Panc1 (cell line): ENCODE measurements at regions not wholly inside any gene's neighbourhood (a gene's known extent, or its start where the extent isn't known, plus 50 kb on each side); places are given as distances from the start of the nearest gene placed in this dataset.

Experiments
- ATAC-seq: fragments of 200-7000 bp; cut with Tn5 transposase; 2 replicates; pipeline ENCODE4 v1.9.1; 2020; ENCODE audit warnings: mild to moderate bottlenecking, moderate library complexity
- BruUV-seq: library from RNA; stranded (reverse); fragments of 400-500 nt; replicated peaks from 2 replicates; lab custom pipeline; 2021; lab: Mats Ljungman, UMichigan
- CTCF ChIA-PET: fragments of 300-600 bp; sonication (Branson Sonifier 250); formaldehyde crosslinking; loops from one replicate; lab custom pipeline; 2022; ENCODE audit warnings: antibody characterized with exemption; lab: Charles Lee
- POLR2A ChIA-PET: fragments of 300-600 bp; sonication (Branson Sonifier 250); formaldehyde crosslinking; loops from one replicate; lab custom pipeline; 2022; ENCODE audit warnings: antibody characterized with exemption; lab: Charles Lee
- DNase-seq: peaks from one replicate; pipeline ENCODE4 v3.0.0-alpha.2; 2010; ENCODE audit warnings: low read depth, low spot score
- H3K27ac ChIP-seq: 2 replicates; pipeline ENCODE4 v1.5.1; 2011; ENCODE audit warnings: mild to moderate bottlenecking, low read length, inconsistent platforms
- H3K27me3 ChIP-seq: fragments of 200-500 bp; sonication (Bioruptor generic); 2 replicates; pipeline ENCODE4 v1.6.0; 2014; ENCODE audit warnings: low read length, inconsistent platforms; ENCODE audit not compliant: control insufficient read depth, insufficient read depth
- H3K36me3 ChIP-seq: fragments of 200-500 bp; sonication (Bioruptor generic); 2 replicates; pipeline ENCODE4 v1.5.1; 2014; ENCODE audit warnings: inconsistent platforms, mild to moderate bottlenecking, low read length, moderate library complexity; ENCODE audit not compliant: control insufficient read depth, insufficient read depth
- H3K4me1 ChIP-seq: 2 replicates; pipeline ENCODE4 v1.5.1; 2011; ENCODE audit warnings: inconsistent platforms, mild to moderate bottlenecking, low read length, moderate library complexity; ENCODE audit not compliant: control insufficient read depth, insufficient read depth
- H3K4me3 ChIP-seq, 2 experiments: 2 replicates each; pipeline ENCODE4 v1.5.1; 2011 to 2012; ENCODE audit warnings: low read depth in 2 of 2, low read length in 2 of 2, mild to moderate bottlenecking in 2 of 2, inconsistent platforms in 1 of 2, moderate library complexity in 1 of 2
- H3K9me3 ChIP-seq: fragments of 200-500 bp; sonication (Bioruptor generic); 2 replicates; pipeline ENCODE4 v1.5.1; 2014; ENCODE audit warnings: low read depth, mild to moderate bottlenecking, inconsistent platforms, low read length, moderate library complexity; ENCODE audit not compliant: control insufficient read depth, insufficient read depth
- POLR2AphosphoS5 ChIP-seq: IDR thresholded peaks from 2 replicates; pipeline ENCODE4 v1.6.1; 2012; ENCODE audit warnings: mild to moderate bottlenecking, low read depth, low read length, moderate library complexity
- SIN3A ChIP-seq: IDR thresholded peaks from 2 replicates; pipeline ENCODE4 v1.6.1; 2012; ENCODE audit warnings: low read depth, mild to moderate bottlenecking, low read length, moderate library complexity, borderline replicate concordance; ENCODE audit not compliant: insufficient read depth
- TCF7L2 ChIP-seq: IDR thresholded peaks from 2 replicates; pipeline ENCODE4 v1.6.1; 2011; ENCODE audit warnings: mild to moderate bottlenecking, low read depth, low read length, inconsistent platforms
- in situ Hi-C: cut with HindIII; loops from 2 replicates; pipeline ENCODE4 v1.10.0; 2016; ENCODE audit warnings: low sequenced_read_pairs, low pct_unique_long_range_greater_than_20kb
- intact Hi-C: fragments of 100-400 bp; cut with micrococcal nuclease; formaldehyde crosslinking; loops from one replicate; pipeline ENCODE4 v1.10.0; 2022; ENCODE audit not compliant: unreplicated experiment
- TF ChIP-seq, protein P1 (sequence below), 2 experiments: IDR thresholded peaks; 2 replicates each; pipeline ENCODE4 v1.6.1; 2011 to 2012; ENCODE audit warnings: low read depth in 2 of 2, control low read depth in 1 of 2, low read length in 1 of 2, mild to moderate bottlenecking in 1 of 2, moderate library complexity in 1 of 2; ENCODE audit not compliant: insufficient read depth in 1 of 2
- TF ChIP-seq, protein P2 (sequence below): fragments of 450-650 bp; IDR thresholded peaks from 2 replicates; pipeline ENCODE4 v1.5.1; 2017; ENCODE audit warnings: mild to moderate bottlenecking

DNA sequence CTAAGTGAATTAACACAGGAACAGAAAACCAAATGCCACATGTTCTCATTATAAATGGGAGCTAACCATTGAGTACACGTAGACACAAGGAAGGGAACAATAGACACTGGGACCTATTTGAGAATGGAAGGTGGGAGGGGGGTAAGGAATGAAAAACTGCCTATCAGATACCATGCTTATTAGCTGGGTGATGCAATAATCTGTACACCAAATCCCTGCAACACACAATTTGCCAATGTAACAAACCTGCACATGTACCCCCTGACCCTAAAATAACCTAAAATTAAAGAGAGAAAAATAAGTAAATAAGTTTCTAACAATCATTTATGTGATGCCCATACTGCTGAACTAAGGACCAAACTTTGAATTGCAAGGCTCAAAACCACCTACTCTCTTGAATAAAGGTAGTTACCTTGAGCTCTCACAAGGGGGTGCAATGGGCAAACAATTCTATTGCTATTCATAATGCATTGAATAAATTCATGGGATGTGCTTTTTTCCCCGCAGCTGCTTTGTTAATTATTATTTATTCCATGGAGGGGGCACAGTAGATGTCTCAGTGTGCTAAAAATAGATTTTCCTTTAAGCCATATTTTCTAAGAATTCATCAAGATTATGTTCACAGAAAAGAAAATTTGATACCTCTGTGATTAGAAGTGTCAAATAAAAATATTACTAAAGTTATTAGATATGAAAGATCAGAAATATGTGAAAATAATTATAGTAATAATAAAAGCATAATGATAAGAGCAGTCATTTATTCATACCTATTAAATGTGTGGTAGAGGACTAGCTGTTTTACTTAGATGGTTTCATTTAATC lies 76.2 kb upstream of the PTPN3 start:
- in situ Hi-C loops = no loop called here

DNA sequence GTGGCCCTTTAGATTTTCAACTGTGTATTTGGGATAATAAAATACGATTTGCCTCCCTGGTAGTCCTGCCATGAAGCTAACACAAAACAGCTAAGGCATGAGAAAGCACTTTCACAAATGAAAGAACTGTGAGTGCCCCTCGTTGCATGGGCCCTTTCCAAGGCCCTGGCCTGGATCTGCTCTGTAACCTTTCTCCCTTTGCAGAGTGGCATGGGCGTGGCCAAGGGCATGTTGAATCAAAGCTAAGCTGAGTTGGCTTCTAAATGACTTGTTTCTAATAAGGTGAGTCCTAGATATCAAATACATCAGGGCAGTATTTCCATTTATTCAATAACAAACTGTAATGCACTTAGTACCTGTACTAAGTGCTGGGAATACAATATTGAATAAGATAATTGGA lies 78.7 kb upstream of the PTPN3 start:
- Histone ChIP-seq H3K9me3 (no peaks in the 10 kb centered on the region), H3K27ac (no peak overlapping the region), H3K36me3 (no peaks in the 10 kb centered on the region), H3K4me1 (no peaks in the 10 kb centered on the region), H3K4me3 (no peak overlapping the region), H3K27me3 (no peaks in the 10 kb centered on the region)
- in situ Hi-C loops (no loop called here), intact Hi-C loops (loop anchor here (5.0 to 10.0 kb wide), 4 partner anchors 241 to 2002 kb away; no protein-coding TSS in a partner anchor)
- BruUV-seq = no TSS peak
- ChIA-PET CTCF (no interaction called here), POLR2A (no interaction called here)
- no peak for DNase-seq
- TF ChIP-seq SIN3A = no peak
- TF ChIP-seq, protein P1, sequence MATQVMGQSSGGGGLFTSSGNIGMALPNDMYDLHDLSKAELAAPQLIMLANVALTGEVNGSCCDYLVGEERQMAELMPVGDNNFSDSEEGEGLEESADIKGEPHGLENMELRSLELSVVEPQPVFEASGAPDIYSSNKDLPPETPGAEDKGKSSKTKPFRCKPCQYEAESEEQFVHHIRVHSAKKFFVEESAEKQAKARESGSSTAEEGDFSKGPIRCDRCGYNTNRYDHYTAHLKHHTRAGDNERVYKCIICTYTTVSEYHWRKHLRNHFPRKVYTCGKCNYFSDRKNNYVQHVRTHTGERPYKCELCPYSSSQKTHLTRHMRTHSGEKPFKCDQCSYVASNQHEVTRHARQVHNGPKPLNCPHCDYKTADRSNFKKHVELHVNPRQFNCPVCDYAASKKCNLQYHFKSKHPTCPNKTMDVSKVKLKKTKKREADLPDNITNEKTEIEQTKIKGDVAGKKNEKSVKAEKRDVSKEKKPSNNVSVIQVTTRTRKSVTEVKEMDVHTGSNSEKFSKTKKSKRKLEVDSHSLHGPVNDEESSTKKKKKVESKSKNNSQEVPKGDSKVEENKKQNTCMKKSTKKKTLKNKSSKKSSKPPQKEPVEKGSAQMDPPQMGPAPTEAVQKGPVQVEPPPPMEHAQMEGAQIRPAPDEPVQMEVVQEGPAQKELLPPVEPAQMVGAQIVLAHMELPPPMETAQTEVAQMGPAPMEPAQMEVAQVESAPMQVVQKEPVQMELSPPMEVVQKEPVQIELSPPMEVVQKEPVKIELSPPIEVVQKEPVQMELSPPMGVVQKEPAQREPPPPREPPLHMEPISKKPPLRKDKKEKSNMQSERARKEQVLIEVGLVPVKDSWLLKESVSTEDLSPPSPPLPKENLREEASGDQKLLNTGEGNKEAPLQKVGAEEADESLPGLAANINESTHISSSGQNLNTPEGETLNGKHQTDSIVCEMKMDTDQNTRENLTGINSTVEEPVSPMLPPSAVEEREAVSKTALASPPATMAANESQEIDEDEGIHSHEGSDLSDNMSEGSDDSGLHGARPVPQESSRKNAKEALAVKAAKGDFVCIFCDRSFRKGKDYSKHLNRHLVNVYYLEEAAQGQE (IDR thresholded peaks at IDR 0.05; ENCODE audit: insufficient read depth in 1 of 2, low read depth in 2 of 2, low read length in 1 of 2) = no peak
- no peak for TF ChIP-seq POLR2AphosphoS5
- no peak for TF ChIP-seq TCF7L2
- no peak for ATAC-seq

More for the DNA sequence above, 76.2 kb upstream of the PTPN3 start:
- no peaks in the 10 kb centered on the region for H3K36me3 ChIP-seq
- no peaks in the 10 kb centered on the region for H3K9me3 ChIP-seq
- ChIA-PET CTCF (no interaction called here), POLR2A (no interaction called here)
- H3K4me1 ChIP-seq = no peaks in the 10 kb centered on the region
- DNase-seq = peak; percentile 24
- no peak overlapping the region for H3K4me3 ChIP-seq
- ATAC-seq = peak; percentile 82
- TF ChIP-seq POLR2AphosphoS5 (no peak), TCF7L2 (no peak)
- TF ChIP-seq, protein P2, sequence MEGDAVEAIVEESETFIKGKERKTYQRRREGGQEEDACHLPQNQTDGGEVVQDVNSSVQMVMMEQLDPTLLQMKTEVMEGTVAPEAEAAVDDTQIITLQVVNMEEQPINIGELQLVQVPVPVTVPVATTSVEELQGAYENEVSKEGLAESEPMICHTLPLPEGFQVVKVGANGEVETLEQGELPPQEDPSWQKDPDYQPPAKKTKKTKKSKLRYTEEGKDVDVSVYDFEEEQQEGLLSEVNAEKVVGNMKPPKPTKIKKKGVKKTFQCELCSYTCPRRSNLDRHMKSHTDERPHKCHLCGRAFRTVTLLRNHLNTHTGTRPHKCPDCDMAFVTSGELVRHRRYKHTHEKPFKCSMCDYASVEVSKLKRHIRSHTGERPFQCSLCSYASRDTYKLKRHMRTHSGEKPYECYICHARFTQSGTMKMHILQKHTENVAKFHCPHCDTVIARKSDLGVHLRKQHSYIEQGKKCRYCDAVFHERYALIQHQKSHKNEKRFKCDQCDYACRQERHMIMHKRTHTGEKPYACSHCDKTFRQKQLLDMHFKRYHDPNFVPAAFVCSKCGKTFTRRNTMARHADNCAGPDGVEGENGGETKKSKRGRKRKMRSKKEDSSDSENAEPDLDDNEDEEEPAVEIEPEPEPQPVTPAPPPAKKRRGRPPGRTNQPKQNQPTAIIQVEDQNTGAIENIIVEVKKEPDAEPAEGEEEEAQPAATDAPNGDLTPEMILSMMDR = peak; percentile 54; the same call in 1 of the 2 replicates
- TF ChIP-seq, protein P1 (IDR thresholded peaks at IDR 0.05; ENCODE audit: insufficient read depth in 1 of 2, low read depth in 2 of 2, low read length in 1 of 2) = no peak
- H3K27me3 ChIP-seq = no peaks in the 10 kb centered on the region
- intact Hi-C loops = loop anchor here (2.0 to 10.0 kb wide), 3 partner anchors 79 to 1999 kb away; no protein-coding TSS in a partner anchor
- BruUV-seq = no TSS peak
- H3K27ac ChIP-seq = no peak overlapping the region
